Sciatic nerve (tissue), 2 donors: ENCODE measurements at regions not wholly inside any gene's neighbourhood (a gene's known extent, or its start where the extent isn't known, plus 50 kb on each side); places are given as distances from the start of the nearest gene placed in this dataset.
"Not testable (repeated sequence)": the region's sequence is repeated elsewhere in the genome, so short reads cannot be mapped to it uniquely, and the experiment has no call there.

Experiments
- ATAC-seq: fragments of 200-7000 bp; cut with Tn5 transposase; one replicate; pipeline ENCODE4 v1.9.1; 2020; ENCODE audit warnings: mild to moderate bottlenecking, moderate library complexity
- DNase-seq: peaks from one replicate; pipeline ENCODE4 v3.0.0-alpha.2; 2020; ENCODE audit warnings: low spot score
- intact Hi-C: fragments of 100-400 bp; cut with DNase I; formaldehyde crosslinking; loops from one replicate; pipeline ENCODE4 v1.14.2; 2022
- donor health status: DM: no; HTN: no; CAD: no.
- donor health status: DM: no; HTN: no; CAD: no.

GRCh38 chr2:13227578-13227977 is 510.8 kb downstream of the TRIB2 start:
- DNase-seq = no peak
- intact Hi-C loops = loop anchor here (10.0 kb wide), 1 partner anchor 607 kb away; no protein-coding TSS in a partner anchor
- ATAC-seq = no peak

GRCh38 chr2:13230221-13230620 is 513.5 kb downstream of the TRIB2 start:
- ATAC-seq = no peak
- intact Hi-C loops = no loop called here

GRCh38 chr2:13240061-13240460 is 523.3 kb downstream of the TRIB2 start:
- DNase-seq (no peak), ATAC-seq (no peak)
- intact Hi-C loops = no loop called here

More at GRCh38 chr2:13230221-13230620, 513.5 kb downstream of the TRIB2 start:
- DNase-seq = no peak

- no peak for DNase-seq
- no peak for ATAC-seq
- intact Hi-C loops = no loop called here
Measured at GRCh38 chr2:13240789-13241487, 524.2 kb downstream of the TRIB2 start.

GRCh38 chr2:13252615-13253014 is 535.9 kb downstream of the TRIB2 start:
- intact Hi-C loops = no loop called here
- no peak for DNase-seq
- ATAC-seq = no peak

- no peak for ATAC-seq
- DNase-seq = no peak
- intact Hi-C loops = no loop called here
Measured at GRCh38 chr2:13255485-13255884, 538.7 kb downstream of the TRIB2 start.

GRCh38 chr2:13260402-13260801 is 543.7 kb downstream of the TRIB2 start:
- intact Hi-C loops = no loop called here
- no peak for ATAC-seq
- no peak for DNase-seq

GRCh38 chr2:13266166-13266565 is 549.4 kb downstream of the TRIB2 start:
- DNase-seq = no peak
- no peak for ATAC-seq
- intact Hi-C loops = no loop called here

GRCh38 chr2:13284688-13285087 is 568.0 kb downstream of the TRIB2 start:
- ATAC-seq = no peak
- DNase-seq = no peak

GRCh38 chr2:13289310-13289709 is 572.6 kb downstream of the TRIB2 start:
- ATAC-seq (no peak), DNase-seq (no peak)
- intact Hi-C loops = no loop called here

More at GRCh38 chr2:13284688-13285087, 568.0 kb downstream of the TRIB2 start:
- intact Hi-C loops = no loop called here

GRCh38 chr2:13308478-13308805 is 591.7 kb downstream of the TRIB2 start:
- ATAC-seq, intact Hi-C loops, DNase-seq: not testable (repeated sequence)

GRCh38 chr2:13308989-13309388 is 592.3 kb downstream of the TRIB2 start:
- no peak for ATAC-seq
- intact Hi-C loops = no loop called here

GRCh38 chr2:13332060-13332459 is 615.3 kb downstream of the TRIB2 start:
- ATAC-seq (no peak), DNase-seq (no peak)
- intact Hi-C loops = no loop called here

More at GRCh38 chr2:13308989-13309388, 592.3 kb downstream of the TRIB2 start:
- DNase-seq = no peak

- intact Hi-C loops, DNase-seq, ATAC-seq: not testable (repeated sequence)
Measured at GRCh38 chr2:13334071-13334470, 617.3 kb downstream of the TRIB2 start.

- intact Hi-C loops = no loop called here
- ATAC-seq (no peak), DNase-seq (no peak)
Measured at GRCh38 chr2:13334545-13334944, 617.8 kb downstream of the TRIB2 start.

- intact Hi-C loops = no loop called here
- ATAC-seq (no peak), DNase-seq (no peak)
Measured at GRCh38 chr2:13335862-13336535, 619.3 kb downstream of the TRIB2 start.

- no peak for DNase-seq
- intact Hi-C loops = no loop called here
- ATAC-seq = no peak
Measured at GRCh38 chr2:13351068-13351467, 634.3 kb downstream of the TRIB2 start.

- DNase-seq (no peak), ATAC-seq (no peak)
- intact Hi-C loops = no loop called here
Measured at GRCh38 chr2:13353083-13353482, 636.3 kb downstream of the TRIB2 start.

- DNase-seq (no peak), ATAC-seq (no peak)
- intact Hi-C loops = no loop called here
Measured at GRCh38 chr2:13354031-13354430, 637.3 kb downstream of the TRIB2 start.

- intact Hi-C loops, DNase-seq, ATAC-seq: not testable (repeated sequence)
Measured at GRCh38 chr2:13381928-13382327, 665.2 kb downstream of the TRIB2 start.

GRCh38 chr2:13389172-13389571 is 672.4 kb downstream of the TRIB2 start:
- ATAC-seq, DNase-seq, intact Hi-C loops: not testable (repeated sequence)
